ENCODE measurements at regions not wholly inside any gene's neighbourhood (a gene's known extent, or its start where the extent isn't known, plus 50 kb on each side); places are given as distances from the start of the nearest gene placed in this dataset.

DNA sequence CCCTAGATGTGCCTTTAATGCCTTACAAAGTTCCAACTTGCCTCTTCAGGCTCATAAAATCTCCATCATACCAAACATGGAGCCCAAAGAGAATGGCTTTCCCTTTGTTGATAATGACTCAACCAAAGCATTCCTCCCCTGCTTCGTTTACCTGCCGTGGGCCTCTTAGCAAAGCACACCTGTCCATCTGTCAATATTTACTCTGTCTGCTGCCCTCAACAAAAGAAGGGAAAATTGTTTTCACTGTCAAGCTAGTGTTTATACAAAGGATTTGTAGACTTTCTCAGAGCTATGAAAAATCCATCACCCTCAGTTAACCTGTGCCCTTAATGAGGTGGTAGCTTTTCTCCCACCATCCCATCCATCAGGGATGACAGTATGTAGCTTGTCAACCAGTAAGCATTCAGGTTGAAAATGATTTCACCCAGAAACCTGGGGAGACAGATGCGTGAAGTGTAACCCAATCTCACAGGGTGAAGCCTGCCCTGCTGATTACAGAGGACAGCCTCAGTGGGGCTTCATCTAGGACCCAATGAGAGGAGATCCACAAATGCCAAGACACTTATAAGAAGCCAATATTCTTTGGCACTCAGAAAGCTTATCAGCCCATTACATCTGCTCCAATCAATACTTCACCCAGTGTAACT is 278.1 kb downstream of the NUAK1 start:
- TF ChIP-seq, protein P1, sequence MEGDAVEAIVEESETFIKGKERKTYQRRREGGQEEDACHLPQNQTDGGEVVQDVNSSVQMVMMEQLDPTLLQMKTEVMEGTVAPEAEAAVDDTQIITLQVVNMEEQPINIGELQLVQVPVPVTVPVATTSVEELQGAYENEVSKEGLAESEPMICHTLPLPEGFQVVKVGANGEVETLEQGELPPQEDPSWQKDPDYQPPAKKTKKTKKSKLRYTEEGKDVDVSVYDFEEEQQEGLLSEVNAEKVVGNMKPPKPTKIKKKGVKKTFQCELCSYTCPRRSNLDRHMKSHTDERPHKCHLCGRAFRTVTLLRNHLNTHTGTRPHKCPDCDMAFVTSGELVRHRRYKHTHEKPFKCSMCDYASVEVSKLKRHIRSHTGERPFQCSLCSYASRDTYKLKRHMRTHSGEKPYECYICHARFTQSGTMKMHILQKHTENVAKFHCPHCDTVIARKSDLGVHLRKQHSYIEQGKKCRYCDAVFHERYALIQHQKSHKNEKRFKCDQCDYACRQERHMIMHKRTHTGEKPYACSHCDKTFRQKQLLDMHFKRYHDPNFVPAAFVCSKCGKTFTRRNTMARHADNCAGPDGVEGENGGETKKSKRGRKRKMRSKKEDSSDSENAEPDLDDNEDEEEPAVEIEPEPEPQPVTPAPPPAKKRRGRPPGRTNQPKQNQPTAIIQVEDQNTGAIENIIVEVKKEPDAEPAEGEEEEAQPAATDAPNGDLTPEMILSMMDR (IDR thresholded peaks at IDR 0.05; ENCODE audit: low read length), result no peak
- TF ChIP-seq EZH2 (IDR thresholded peaks at IDR 0.05; ENCODE audit: borderline replicate concordance, low read length), result no peak

Measured in OCI-LY1 (cell line).